ENCODE measurements at regions not wholly inside any gene's neighbourhood (a gene's known extent, or its start where the extent isn't known, plus 50 kb on each side); places are given as distances from the start of the nearest gene placed in this dataset.
"Not testable (repeated sequence)": the region's sequence is repeated elsewhere in the genome, so short reads cannot be mapped to it uniquely, and the experiment has no call there.

GRCh38 chr15:30823068-30823813, 80.5 kb upstream of the FAN1 start:
- TF ChIP-seq CTCF, POLR2A (IDR thresholded peaks at IDR 0.05): not testable (repeated sequence)
